Activated CD4-positive, alpha-beta T cell treated with anti-CD3 and anti-CD28 coated beads, Interleukin-2, amount 10 ng/mL, durations not matched to agents 24 days and 14 days (primary cell): ENCODE measurements at regions not wholly inside any gene's neighbourhood (a gene's known extent, or its start where the extent isn't known, plus 50 kb on each side); places are given as distances from the start of the nearest gene placed in this dataset.
A peak's percentile ranks its signal among the peaks of the same experiment; 100 is the strongest.

ENCODE experiments used
- DNase-seq: peaks from one replicate; pipeline ENCODE4 v3.0.0; 2022
- H3K27ac Mint-ChIP-seq: one replicate; pipeline ENCODE4 v1.8.0; 2022; ENCODE audit warnings: mild to moderate bottlenecking, mixed read lengths
- H3K27me3 Mint-ChIP-seq: one replicate; pipeline ENCODE4 v1.8.0; 2022; ENCODE audit warnings: mixed read lengths
- H3K36me3 Mint-ChIP-seq: one replicate; pipeline ENCODE4 v1.8.0; 2022; ENCODE audit warnings: low read depth, mild to moderate bottlenecking, mixed read lengths
- H3K4me1 Mint-ChIP-seq: one replicate; pipeline ENCODE4 v1.8.0; 2021; ENCODE audit warnings: mixed read lengths
- H3K4me3 Mint-ChIP-seq: one replicate; pipeline ENCODE4 v1.8.0; 2022; ENCODE audit warnings: mild to moderate bottlenecking, moderate library complexity, mixed read lengths
- H3K9me3 Mint-ChIP-seq: one replicate; pipeline ENCODE4 v1.8.0; 2021; ENCODE audit warnings: mixed read lengths
- intact Hi-C: fragments of 100-400 bp; cut with micrococcal nuclease; formaldehyde crosslinking; loops from one replicate; pipeline ENCODE4 v1.15.1; 2023

DNA sequence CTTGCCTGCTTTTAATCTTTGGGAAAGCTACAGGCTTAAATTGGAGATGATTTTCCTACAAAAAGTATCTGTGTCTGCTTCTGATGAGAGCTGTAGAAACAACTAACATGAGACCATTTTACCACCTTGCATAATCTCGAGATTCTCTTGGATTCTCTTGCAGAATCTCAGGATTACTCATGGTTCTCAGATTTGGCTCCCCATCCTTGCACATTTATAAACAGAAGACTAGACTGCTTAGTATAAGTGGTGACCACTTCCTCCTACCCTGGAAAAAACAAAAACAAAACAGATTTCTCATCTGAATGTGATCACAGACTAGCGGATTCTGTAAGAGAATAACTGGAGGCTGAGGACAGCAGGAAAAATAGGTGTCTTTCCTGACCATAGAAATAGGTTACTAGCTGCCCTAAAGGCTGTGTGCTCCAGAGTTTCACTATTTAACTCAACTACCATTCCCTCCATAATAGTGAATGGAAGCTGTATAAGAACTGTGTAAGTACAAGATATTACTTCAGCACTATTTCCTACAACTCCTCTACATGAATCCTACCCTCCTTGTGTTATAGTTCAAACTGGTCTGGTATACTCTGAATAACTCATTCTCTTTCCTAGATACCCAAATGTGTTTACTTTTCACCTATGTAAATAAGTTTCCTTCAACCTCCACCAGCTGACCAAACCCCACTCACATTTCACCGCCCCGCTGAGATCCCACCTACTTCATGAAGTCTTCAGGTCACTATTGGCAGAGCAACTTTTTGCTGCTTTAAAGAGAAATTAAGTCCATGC is 122.2 kb upstream of the C2CD4B start:
- intact Hi-C loops = no loop called here
- H3K9me3 Mint-ChIP-seq = no peaks in the 10 kb centered on the region
- H3K27ac Mint-ChIP-seq = no peak overlapping the region
- no peak overlapping the region for H3K4me3 Mint-ChIP-seq
- DNase-seq = no peak
- H3K27me3 Mint-ChIP-seq = peaks cover 27% of the 10 kb centered on the region
- H3K36me3 Mint-ChIP-seq = no peaks in the 10 kb centered on the region
- H3K4me1 Mint-ChIP-seq = no peaks in the 10 kb centered on the region

DNA sequence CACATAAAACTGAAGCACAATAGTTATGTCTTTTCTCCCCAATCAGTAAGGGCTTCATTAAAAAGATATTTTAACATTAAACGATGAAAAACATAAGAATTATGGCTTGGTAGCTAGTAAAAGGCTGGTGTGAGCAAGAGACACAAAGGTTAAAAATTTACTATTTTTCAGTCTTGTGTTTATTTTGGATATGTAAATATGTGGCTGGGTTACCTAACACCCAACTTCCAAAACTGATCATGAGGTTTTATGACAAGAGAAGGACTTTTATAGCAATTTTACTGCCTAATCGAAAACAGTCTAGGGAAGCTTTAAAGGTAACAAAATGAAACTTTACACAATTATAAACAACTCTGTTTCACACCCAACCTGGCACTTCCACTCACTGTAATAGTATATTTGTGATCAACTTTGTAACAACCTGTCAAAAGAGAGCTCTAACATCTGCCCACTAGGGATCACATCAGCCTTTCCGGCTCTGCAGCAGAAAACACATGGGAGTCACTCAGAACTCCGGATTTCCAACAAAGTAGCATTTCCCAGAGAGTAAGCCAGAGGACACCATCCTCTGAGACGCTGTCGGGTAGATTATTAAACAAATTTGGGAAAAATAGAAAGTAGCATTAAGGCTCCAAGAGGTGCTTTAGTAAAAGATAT is 123.4 kb upstream of the C2CD4B start:
- Mint-ChIP-seq H3K9me3 (no peaks in the 10 kb centered on the region), H3K27ac (no peak overlapping the region), H3K4me1 (no peaks in the 10 kb centered on the region), H3K27me3 (peaks cover 28% of the 10 kb centered on the region), H3K4me3 (no peak overlapping the region), H3K36me3 (no peaks in the 10 kb centered on the region)
- intact Hi-C loops = no loop called here
- DNase-seq = no peak

DNA sequence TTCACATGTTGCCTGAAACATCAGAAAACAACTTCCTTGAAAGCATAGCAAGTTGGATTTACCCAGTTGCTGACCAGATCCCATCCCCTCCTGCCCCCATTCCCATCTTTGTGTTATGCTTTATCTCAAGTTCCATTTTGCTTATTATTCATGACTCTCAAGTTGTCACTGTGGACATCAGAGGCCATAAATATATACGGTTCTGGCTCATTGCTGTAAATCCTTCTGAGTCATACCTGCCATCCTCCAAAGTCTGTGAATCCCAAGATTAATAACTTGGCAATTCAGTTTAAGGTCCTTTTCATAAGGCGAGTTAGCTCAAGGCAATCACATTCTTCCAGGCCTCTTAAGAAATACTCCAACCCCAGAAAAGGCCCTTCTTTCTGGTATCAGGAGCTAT is 126.2 kb upstream of the C2CD4B start:
- no peak for DNase-seq
- H3K36me3 Mint-ChIP-seq = no peaks in the 10 kb centered on the region
- no peaks in the 10 kb centered on the region for H3K9me3 Mint-ChIP-seq
- H3K27ac Mint-ChIP-seq = no peak overlapping the region
- H3K27me3 Mint-ChIP-seq = peaks cover 35% of the 10 kb centered on the region
- no peak overlapping the region for H3K4me3 Mint-ChIP-seq
- H3K4me1 Mint-ChIP-seq = no peaks in the 10 kb centered on the region
- intact Hi-C loops = no loop called here

DNA sequence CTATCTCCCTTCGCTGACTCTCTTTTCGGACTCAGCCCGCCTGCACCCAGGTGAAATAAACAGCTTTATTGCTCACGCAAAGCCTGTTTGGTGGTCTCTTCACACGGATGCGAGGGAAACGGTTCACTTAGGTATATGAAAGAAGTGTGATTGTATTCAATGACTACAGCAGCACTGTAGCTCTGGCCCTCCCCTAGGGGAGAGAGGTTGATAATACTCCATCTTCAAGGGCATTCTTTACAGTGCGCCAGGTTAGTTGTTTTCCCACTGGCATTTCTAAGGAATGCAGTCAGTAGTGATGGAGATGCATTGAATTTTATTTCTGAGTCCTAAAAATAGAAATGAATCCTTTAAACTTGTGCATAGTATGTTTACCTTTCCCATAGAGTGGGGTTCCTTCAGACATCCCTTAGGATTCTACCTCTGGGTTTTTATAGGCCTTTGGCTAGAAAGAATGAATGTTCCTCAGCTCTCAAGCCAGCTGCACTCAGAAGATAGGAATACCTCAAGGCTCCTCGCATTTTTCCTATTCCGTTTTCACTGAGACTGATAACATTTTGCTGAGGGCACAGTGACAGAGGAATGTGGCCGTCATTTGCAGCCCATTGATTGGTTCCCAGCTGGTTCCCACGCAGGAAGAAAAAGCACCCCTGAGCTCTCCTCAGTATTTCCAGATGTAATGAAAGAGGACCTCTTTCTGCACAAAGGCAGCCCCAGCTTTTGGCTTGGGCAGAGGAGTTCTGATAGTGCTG is 131.8 kb upstream of the C2CD4B start:
- H3K27me3 Mint-ChIP-seq = peaks cover 21% of the 10 kb centered on the region
- DNase-seq = no peak
- intact Hi-C loops = no loop called here
- H3K4me1 Mint-ChIP-seq = no peaks in the 10 kb centered on the region
- no peak overlapping the region for H3K4me3 Mint-ChIP-seq
- H3K9me3 Mint-ChIP-seq = no peaks in the 10 kb centered on the region
- no peak overlapping the region for H3K27ac Mint-ChIP-seq
- H3K36me3 Mint-ChIP-seq = no peaks in the 10 kb centered on the region

DNA sequence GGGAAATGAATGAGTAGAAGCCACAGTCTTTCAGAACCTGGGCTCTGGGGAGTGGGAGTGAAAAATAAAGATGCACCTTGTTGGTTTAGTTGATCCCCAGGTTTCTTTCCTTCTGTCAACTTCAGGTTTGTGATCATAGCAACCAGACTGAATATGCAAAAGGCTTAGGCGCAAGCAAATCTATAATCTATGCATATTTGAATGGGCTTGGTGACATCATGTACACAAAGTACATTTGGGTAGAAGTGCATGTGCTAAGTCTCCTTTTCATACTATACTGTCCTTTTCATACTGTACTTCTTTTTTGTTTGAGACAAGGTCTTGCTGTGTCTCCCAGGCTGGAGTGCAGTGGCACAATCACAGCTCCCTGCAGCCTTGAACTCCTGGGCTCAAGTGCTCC is 132.4 kb upstream of the C2CD4B start:
- H3K27me3 Mint-ChIP-seq = peaks cover 20% of the 10 kb centered on the region
- no peak overlapping the region for H3K27ac Mint-ChIP-seq
- H3K36me3 Mint-ChIP-seq = no peaks in the 10 kb centered on the region
- H3K4me3 Mint-ChIP-seq = no peak overlapping the region
- DNase-seq = no peak
- no peaks in the 10 kb centered on the region for H3K4me1 Mint-ChIP-seq
- H3K9me3 Mint-ChIP-seq = no peaks in the 10 kb centered on the region
- intact Hi-C loops = no loop called here

DNA sequence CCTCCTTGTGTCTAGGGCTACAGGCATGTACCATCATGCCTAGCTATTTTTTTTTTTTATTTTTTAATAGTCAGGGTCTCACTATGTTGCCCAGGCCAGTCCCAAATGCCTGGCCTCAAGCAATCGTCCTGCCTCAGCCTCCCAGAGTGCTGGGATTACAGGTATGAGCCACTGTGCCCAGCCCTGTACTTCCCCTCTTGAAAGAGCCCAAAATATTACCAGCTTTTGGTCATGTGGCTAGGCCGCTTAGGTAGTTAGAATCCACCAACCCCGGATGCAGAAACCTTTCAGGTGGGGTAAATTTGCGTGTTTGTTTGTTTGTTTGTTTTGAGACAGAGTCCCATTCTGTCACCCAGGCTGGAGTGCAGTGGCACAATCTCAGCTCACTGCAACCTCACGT is 132.8 kb upstream of the C2CD4B start:
- peaks cover 20% of the 10 kb centered on the region for H3K27me3 Mint-ChIP-seq
- H3K27ac Mint-ChIP-seq = no peak overlapping the region
- no peaks in the 10 kb centered on the region for H3K9me3 Mint-ChIP-seq
- H3K4me3 Mint-ChIP-seq = no peak overlapping the region
- intact Hi-C loops = no loop called here
- H3K4me1 Mint-ChIP-seq = no peaks in the 10 kb centered on the region
- H3K36me3 Mint-ChIP-seq = no peaks in the 10 kb centered on the region
- DNase-seq = no peak

DNA sequence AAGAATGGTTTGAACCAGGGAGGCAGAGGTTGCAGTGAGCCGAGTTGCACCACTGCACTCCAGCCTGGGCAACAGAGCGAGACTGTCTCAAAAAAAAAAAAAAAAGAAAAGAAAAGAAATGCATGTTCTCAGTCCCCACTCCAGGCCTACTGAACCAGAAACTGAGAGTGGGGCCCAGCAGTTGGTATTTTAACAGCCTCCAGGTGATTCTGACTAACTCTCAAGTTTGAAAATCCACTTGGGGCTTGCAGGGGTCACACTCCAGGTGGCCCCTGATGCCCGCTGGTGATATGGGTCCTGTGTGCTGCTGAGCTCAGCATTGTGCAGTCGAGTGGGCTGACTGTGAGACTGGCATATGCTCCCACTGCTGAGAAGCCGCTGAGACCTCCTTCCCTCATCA is 133.7 kb upstream of the C2CD4B start:
- H3K27me3 Mint-ChIP-seq = peaks cover 21% of the 10 kb centered on the region
- H3K27ac Mint-ChIP-seq = no peak overlapping the region
- no peaks in the 10 kb centered on the region for H3K9me3 Mint-ChIP-seq
- no peaks in the 10 kb centered on the region for H3K36me3 Mint-ChIP-seq
- intact Hi-C loops = no loop called here
- no peak for DNase-seq
- H3K4me3 Mint-ChIP-seq = no peak overlapping the region
- no peaks in the 10 kb centered on the region for H3K4me1 Mint-ChIP-seq

DNA sequence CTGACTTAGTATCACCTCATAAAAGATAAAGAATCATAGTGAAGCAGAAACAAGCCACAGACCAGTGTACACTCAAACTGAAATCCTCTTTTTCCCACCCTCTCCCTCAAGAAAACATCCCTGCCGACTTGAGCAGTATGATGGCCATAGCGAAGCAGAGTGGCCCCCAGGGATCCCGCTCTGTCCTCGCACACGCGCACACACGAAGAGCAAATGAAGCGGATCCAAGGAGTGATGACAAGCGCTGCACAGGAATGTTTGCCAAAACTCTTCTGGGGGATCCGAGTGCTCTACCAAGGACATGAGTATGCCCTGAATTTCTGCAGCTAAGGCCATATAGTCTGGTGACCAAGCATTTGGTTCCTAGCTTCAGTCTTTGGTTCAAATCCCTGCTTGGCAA is 134.5 kb upstream of the C2CD4B start:
- Mint-ChIP-seq H3K27ac (no peak overlapping the region), H3K27me3 (peaks cover 17% of the 10 kb centered on the region), H3K36me3 (no peaks in the 10 kb centered on the region), H3K4me1 (no peaks in the 10 kb centered on the region), H3K4me3 (no peak overlapping the region), H3K9me3 (no peaks in the 10 kb centered on the region)
- DNase-seq = no peak
- intact Hi-C loops = no loop called here

DNA sequence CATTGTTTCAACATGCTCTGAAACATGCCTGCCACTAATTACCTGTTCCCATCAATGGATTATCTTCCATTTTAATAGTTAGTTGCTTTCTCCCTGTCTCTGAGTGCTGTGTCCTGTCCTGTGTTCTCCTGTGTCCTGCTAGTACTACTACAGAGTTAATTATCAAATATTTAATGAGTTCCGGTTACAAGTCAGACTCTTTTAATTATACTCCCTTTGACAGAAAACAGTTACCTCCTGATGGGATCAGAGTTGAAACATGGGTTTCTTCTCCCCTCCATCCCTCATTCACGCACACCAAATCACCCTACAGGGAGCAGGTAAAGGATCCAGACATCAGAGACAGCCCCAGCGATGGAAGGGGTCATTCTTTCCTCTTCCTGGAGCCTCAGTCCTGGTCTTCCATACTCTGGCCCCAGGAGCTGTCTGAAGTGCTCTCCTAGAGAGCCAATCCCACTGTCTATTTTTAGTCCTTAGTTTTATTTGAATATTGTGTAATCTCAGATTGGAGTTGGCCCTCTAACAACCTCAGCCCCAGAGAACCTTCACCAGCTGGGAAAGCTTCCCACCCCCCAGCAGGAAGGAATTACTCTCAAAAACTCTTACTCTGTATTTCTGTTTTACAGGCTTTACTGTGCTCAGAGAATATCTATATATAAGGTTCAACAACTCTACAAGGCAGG is 137.0 kb upstream of the C2CD4B start:
- Mint-ChIP-seq H3K27ac (no peak overlapping the region), H3K4me3 (no peak overlapping the region), H3K27me3 (peaks cover 17% of the 10 kb centered on the region), H3K36me3 (no peaks in the 10 kb centered on the region), H3K9me3 (no peaks in the 10 kb centered on the region), H3K4me1 (peaks cover 6% of the 10 kb centered on the region)
- intact Hi-C loops = no loop called here
- DNase-seq = no peak

DNA sequence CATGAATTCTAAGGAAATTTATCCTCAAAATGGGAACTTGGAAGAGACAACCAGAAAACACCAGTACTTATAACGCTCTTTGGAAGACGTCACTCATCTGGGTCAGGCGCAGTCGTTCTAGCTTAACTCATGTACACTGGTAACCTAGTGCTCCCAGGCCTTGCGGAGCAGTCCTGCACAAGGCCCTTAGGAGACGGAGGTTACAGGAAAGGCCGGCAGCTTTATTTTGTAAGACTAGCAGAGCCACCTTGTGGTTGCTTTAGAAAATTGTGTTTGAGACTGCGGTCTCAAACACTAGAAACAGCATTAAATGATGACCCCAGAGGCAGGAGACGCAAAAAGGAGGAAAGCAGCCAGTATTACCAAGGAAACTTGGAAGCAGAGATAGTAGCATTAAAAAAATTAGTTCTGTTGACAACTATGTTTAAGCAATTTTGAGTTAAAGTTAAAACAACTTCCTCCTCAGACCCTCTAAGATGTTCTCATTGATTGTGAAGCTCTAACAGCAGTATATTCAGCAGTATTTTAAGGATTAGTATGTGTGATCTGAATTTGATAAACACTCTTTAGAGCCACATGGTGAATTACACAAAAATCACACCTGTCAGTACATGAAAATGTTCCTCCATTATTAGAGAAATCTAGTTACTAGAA is 141.9 kb upstream of the C2CD4B start:
- intact Hi-C loops = loop anchor here (5.0 kb wide), 1 partner anchor 435 kb away; no protein-coding TSS in a partner anchor

DNA sequence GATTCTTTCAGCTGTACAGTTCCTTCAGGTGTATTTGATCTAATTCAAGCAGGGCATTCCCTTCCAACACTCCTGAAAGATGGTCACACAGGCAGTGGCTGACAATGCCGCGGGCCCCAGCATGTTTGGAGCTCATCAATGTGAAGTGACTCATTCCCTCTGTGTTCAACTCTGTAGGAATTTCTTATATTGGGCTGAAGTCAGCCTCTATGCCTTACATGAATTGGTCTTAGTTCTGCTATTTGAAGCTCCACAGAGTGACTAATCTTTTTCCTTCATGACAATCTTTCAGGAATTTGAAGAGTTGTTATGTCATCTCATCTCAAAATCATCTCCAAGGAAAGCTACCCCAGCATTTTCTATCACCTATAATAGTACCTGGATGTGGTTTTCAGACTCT is 142.5 kb upstream of the C2CD4B start:
- no peak for DNase-seq
- Mint-ChIP-seq H3K27ac (no peak overlapping the region), H3K9me3 (no peaks in the 10 kb centered on the region), H3K4me3 (no peak overlapping the region), H3K36me3 (no peaks in the 10 kb centered on the region), H3K27me3 (peaks cover 40% of the 10 kb centered on the region), H3K4me1 (peaks cover 6% of the 10 kb centered on the region)
- intact Hi-C loops = loop anchor here (5.0 kb wide), 1 partner anchor 435 kb away; no protein-coding TSS in a partner anchor

More for the DNA sequence above, 141.9 kb upstream of the C2CD4B start:
- peak; percentile 61 for DNase-seq
- H3K4me3 Mint-ChIP-seq = no peak overlapping the region
- H3K36me3 Mint-ChIP-seq = no peaks in the 10 kb centered on the region
- no peaks in the 10 kb centered on the region for H3K9me3 Mint-ChIP-seq
- peaks cover 6% of the 10 kb centered on the region for H3K4me1 Mint-ChIP-seq
- H3K27ac Mint-ChIP-seq = no peak overlapping the region
- H3K27me3 Mint-ChIP-seq = peaks cover 36% of the 10 kb centered on the region

DNA sequence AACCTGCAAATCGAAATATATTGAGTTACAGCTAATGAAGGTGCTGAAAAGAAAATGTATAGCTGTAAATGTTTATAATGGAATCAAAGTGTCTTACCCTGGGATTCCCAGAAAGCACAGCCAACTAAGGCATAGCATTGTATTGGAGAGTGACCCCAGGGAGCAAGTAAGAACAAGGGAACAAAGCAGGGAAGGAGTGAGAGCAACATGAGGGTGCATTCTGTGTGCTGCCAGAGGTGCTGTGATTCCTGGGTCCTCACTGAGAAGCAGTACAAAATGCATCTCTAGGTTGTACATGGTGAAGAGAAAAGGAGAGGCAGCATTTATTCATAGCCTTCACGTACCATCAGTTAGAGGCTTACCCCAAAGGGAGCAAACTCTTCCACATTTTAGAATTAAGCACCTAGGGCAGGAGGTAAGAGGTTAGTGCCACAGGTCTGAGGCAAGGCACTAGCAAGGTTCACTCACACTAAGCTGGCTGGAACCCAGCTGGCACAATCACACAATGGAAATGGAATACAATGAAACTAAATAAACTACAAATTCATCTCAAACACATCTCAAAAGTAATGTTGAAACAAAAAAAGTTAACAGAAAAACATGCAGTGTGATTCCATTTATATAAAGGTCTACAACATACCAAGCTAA is 151.5 kb upstream of the C2CD4B start:
- H3K4me1 Mint-ChIP-seq = no peaks in the 10 kb centered on the region
- H3K36me3 Mint-ChIP-seq = no peaks in the 10 kb centered on the region
- H3K9me3 Mint-ChIP-seq = no peaks in the 10 kb centered on the region
- intact Hi-C loops = no loop called here
- H3K27me3 Mint-ChIP-seq = peaks cover 13% of the 10 kb centered on the region
- no peak overlapping the region for H3K4me3 Mint-ChIP-seq
- H3K27ac Mint-ChIP-seq = no peak overlapping the region
- no peak for DNase-seq

DNA sequence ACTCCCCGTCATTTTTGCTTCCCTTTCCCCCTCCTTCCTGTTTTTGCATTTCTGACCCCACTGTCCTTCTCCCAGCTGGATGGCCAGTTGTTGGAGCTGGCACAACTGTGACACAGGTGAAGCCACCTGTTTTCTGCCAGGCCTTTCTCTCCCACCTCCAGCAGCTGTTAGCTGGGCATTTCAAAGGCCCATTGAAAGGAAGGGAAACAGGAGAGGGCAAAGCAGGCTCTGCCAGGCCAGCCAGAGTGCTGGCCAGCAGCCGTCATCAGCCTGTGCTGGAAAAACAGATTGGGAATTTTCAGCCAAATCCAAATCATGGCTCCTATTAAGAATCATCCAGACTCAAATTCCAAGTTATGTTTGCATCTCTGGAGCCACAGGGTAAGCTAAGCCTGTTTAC is 155.2 kb upstream of the C2CD4B start:
- H3K27ac Mint-ChIP-seq = no peak overlapping the region
- no peak overlapping the region for H3K4me3 Mint-ChIP-seq
- intact Hi-C loops = no loop called here
- H3K36me3 Mint-ChIP-seq = no peaks in the 10 kb centered on the region
- H3K27me3 Mint-ChIP-seq = peaks cover 7% of the 10 kb centered on the region
- no peak for DNase-seq
- no peaks in the 10 kb centered on the region for H3K4me1 Mint-ChIP-seq
- no peaks in the 10 kb centered on the region for H3K9me3 Mint-ChIP-seq
